BE2C (cell line): ENCODE measurements at regions not wholly inside any gene's neighbourhood (a gene's known extent, or its start where the extent isn't known, plus 50 kb on each side); places are given as distances from the start of the nearest gene placed in this dataset.

Source experiments
- DNase-seq: peaks from one replicate; pipeline ENCODE4 v3.0.0-alpha.2; 2020
- H3K27me3 ChIP-seq: fragments of 250-450 bp; sonication (Bioruptor Pico); 2 replicates; pipeline ENCODE4 v1.5.1; 2020; ENCODE audit warnings: mild to moderate bottlenecking
- H3K36me3 ChIP-seq: fragments of 250-450 bp; sonication (Bioruptor Pico); 2 replicates; pipeline ENCODE4 v1.5.1; 2020; ENCODE audit warnings: mild to moderate bottlenecking
- H3K4me1 ChIP-seq: fragments of 250-450 bp; sonication (Bioruptor Pico); 2 replicates; pipeline ENCODE4 v1.5.1; 2020
- H3K4me3 ChIP-seq: 2 replicates; pipeline ENCODE4 v1.5.1; 2011; ENCODE audit warnings: low read depth, low read length
- H3K9me3 ChIP-seq: fragments of 250-450 bp; sonication (Bioruptor Pico); 2 replicates; pipeline ENCODE4 v1.5.1; 2020
- TF ChIP-seq, protein P1 (sequence below): IDR thresholded peaks from 2 replicates; pipeline ENCODE4 v1.5.1; 2012; ENCODE audit warnings: mild to moderate bottlenecking, low read depth, low read length

DNA sequence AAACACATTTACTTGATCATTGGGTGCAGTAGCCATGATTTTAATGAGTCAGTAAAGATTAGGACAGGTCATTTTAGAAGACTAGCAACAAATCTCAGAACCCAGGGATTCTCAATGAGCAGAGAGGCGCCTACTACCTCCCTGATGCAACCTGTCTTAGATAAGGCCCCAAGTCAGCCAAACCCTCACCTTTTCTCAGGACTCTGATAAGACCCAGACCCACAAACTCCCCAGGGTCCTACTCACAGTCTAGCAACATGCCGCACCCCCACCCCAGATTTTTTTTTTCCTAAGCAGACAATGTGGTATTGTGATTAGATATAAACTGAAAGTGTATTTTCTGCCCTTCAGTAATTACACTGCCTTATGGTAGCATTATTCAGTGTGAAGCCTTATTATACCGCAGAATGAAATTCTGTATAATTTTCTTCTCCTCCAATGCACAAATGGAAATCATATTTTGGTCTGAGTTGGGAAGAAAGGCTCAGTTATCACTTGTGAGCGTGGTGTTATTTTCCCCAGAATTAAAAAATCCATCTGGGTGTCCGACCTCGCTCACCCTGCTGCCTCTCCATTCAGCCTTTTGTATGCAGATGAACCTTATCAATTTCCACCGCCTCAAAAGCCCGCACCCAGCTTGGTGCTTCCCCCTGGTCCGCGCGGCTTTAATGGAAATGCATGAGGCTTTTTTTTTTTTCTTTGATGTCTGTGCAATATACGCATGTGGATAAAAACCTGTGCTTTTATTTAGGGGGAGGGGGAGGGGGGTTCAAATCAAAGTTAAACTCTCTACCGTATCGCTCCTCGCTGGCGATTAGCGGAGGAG is 122.0 kb upstream of the SOX14 start:
- no peaks in the 10 kb centered on the region for H3K9me3 ChIP-seq
- H3K4me1 ChIP-seq, result peaks cover 9% of the 10 kb centered on the region; the same call in 1 of the 2 replicates
- H3K36me3 ChIP-seq, result no peaks in the 10 kb centered on the region
- no peak overlapping the region for H3K4me3 ChIP-seq
- H3K27me3 ChIP-seq, result no peaks in the 10 kb centered on the region
- no peak for DNase-seq
- TF ChIP-seq, protein P1, sequence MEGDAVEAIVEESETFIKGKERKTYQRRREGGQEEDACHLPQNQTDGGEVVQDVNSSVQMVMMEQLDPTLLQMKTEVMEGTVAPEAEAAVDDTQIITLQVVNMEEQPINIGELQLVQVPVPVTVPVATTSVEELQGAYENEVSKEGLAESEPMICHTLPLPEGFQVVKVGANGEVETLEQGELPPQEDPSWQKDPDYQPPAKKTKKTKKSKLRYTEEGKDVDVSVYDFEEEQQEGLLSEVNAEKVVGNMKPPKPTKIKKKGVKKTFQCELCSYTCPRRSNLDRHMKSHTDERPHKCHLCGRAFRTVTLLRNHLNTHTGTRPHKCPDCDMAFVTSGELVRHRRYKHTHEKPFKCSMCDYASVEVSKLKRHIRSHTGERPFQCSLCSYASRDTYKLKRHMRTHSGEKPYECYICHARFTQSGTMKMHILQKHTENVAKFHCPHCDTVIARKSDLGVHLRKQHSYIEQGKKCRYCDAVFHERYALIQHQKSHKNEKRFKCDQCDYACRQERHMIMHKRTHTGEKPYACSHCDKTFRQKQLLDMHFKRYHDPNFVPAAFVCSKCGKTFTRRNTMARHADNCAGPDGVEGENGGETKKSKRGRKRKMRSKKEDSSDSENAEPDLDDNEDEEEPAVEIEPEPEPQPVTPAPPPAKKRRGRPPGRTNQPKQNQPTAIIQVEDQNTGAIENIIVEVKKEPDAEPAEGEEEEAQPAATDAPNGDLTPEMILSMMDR, result no peak

DNA sequence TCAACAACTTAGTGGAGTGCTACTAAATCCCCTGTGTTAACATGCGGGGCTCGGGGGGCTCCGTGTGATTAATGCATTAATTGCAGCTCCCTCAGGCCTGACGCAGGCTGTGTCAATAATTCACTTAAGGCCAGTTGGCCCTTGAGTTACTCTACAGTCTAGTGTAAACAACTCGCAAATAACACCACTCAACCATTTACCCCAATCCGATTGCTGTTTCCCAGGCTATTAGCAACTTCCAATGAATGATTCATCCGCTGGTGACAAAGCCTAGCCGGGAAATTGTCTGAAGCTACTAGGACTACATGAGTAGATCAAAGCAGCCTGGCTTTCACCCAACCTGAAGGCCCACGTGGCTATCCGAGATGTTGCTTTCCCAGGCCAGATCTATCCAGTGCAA is 121.3 kb upstream of the SOX14 start:
- DNase-seq, result no peak
- H3K27me3 ChIP-seq, result no peaks in the 10 kb centered on the region
- no peaks in the 10 kb centered on the region for H3K9me3 ChIP-seq
- peaks cover 10% of the 10 kb centered on the region; the same call in 1 of the 2 replicates for H3K4me1 ChIP-seq
- no peaks in the 10 kb centered on the region for H3K36me3 ChIP-seq
- no peak overlapping the region for H3K4me3 ChIP-seq
- TF ChIP-seq, protein P1, result no peak

DNA sequence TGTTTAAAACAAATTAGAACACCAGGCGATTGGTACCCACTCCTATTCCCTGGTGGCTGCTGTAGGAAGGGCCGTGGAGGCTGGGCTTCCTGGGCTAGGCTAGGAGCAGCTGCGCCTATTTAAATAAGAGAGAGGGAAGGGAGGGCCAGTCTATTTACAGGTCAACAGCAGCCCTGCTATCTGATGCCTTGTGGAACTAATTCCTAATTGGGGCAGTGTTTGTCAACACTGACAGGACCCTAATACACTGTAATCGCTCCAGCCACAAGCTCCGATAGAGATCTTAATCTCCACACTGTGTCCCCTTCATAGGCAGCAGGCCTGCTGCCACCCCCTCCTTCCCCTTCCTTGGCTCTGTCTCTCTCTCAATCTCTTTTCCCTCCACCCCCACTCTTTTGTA is 116.9 kb upstream of the SOX14 start:
- no peaks in the 10 kb centered on the region for H3K9me3 ChIP-seq
- peak; percentile 30 for DNase-seq
- no peak overlapping the region for H3K4me3 ChIP-seq
- no peaks in the 10 kb centered on the region for H3K27me3 ChIP-seq
- H3K4me1 ChIP-seq, result peaks cover 10% of the 10 kb centered on the region; the same call in 1 of the 2 replicates
- TF ChIP-seq, protein P1, result no peak
- H3K36me3 ChIP-seq, result no peaks in the 10 kb centered on the region

DNA sequence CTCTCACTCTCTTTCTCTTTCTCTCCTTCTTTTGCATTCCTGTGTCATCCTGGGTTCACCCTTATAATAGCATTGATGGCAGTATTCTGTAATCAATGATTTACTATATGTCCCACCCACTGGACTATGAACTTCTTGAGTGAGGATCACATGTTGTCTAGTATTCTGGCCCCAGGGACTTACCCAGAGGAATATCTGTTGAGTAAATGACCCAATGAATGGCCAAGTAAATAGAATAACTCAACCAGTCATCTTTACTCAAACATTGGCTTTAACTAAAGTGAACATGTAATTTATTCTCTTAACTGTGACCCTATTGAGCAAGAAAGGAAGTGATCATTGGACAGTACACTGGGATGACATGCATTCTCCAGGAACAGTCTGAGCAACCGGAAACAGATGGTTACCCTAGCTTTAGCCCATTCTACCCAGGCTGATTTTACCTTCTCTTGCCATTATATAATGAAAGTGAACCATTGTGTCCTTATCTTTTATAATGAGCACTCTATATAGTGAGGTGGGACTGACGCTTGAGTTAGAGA is 94.5 kb upstream of the SOX14 start:
- H3K9me3 ChIP-seq, result no peaks in the 10 kb centered on the region; the same call in 1 of the 2 replicates
- TF ChIP-seq, protein P1, result no peak
- H3K27me3 ChIP-seq, result no peaks in the 10 kb centered on the region
- no peak for DNase-seq
- H3K36me3 ChIP-seq, result no peaks in the 10 kb centered on the region
- H3K4me1 ChIP-seq, result no peaks in the 10 kb centered on the region
- H3K4me3 ChIP-seq, result no peak overlapping the region

DNA sequence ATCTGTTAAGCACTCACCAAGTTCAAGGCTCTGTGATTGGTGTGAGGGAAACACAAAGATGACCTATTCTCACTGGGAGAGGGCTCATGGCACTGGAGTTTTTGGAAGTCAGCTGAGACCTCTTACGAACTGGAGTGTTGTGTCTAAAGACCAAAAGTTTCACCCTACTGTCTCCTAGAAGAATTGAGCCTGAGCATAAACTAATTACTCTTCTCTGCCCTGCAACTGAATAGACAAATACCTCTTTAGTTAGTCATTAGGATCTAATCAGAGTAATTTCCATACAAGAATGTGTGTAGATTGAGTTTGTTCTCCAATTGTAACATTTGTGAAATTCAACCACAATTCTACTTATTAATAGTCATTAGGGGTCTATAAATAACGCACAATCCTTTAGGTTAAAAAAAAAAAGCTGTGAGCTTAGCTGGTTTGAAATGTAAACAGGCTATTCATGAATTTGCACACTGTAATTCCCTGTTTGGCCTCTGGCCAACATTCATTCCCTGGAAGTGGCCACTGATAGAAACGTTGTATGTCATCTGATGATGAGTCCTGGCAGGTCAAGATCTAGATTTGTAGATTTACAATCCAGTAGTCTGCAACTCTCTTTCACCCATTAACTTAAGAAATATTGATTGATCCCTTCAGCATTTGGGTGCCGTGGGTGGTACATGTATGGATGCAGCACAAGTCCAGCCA is 76.8 kb upstream of the SOX14 start:
- no peak for DNase-seq
- TF ChIP-seq, protein P1, result no peak
- Histone ChIP-seq H3K27me3 (no peaks in the 10 kb centered on the region; the same call in 1 of the 2 replicates), H3K36me3 (no peaks in the 10 kb centered on the region), H3K4me1 (no peaks in the 10 kb centered on the region), H3K9me3 (no peaks in the 10 kb centered on the region), H3K4me3 (no peak overlapping the region)
